Liver (tissue), 3 donors: ENCODE measurements at regions not wholly inside any gene's neighbourhood (a gene's known extent, or its start where the extent isn't known, plus 50 kb on each side); places are given as distances from the start of the nearest gene placed in this dataset.

Experiments used
- ATF3 ChIP-seq: IDR thresholded peaks from 2 replicates; pipeline ENCODE4 v1.6.1; 2016; ENCODE audit warnings: antibody characterized with exemption
- GABPA ChIP-seq, 2 donors: IDR thresholded peaks in 1 of 2; conservative IDR thresholded peaks in 1 of 2; 2 replicates each; pipeline ENCODE4 v1.6.1; 2016; ENCODE audit warnings: antibody characterized with exemption in 2 of 2, mild to moderate bottlenecking in 1 of 2, moderate library complexity in 1 of 2
- HNF4A ChIP-seq, 2 donors: conservative IDR thresholded peaks; 2 replicates each; pipeline ENCODE4 v1.6.1; 2016; ENCODE audit warnings: antibody characterized with exemption in 2 of 2, mild to moderate bottlenecking in 2 of 2
- JUND ChIP-seq, 2 donors: IDR thresholded peaks; 2 replicates each; pipeline ENCODE4 v1.6.1; 2016; ENCODE audit warnings: antibody characterized with exemption in 2 of 2
- RXRA ChIP-seq, 2 donors: IDR thresholded peaks; 2 replicates each; pipeline ENCODE4 v1.6.1; 2017 to 2018; ENCODE audit warnings: antibody characterized with exemption in 2 of 2, mild to moderate bottlenecking in 1 of 2
- TF ChIP-seq, protein P1 (sequence below): fragments of 150-350 bp; IDR thresholded peaks from 2 replicates; pipeline ENCODE4 v1.5.1; 2017; ENCODE audit warnings: improper control_type of control experiment, low read depth, low read length; ENCODE audit not compliant: missing input control
- donor health status: healthy.
- donor health status: healthy.

GRCh38 chr6:43899830-43900229 lies 129.8 kb downstream of the VEGFA start:
- no peak for TF ChIP-seq GABPA (IDR thresholded peaks at IDR 0.05 in 1 of 2, conservative IDR thresholded peaks at IDR 0.05 in 1 of 2)
- TF ChIP-seq, protein P1, sequence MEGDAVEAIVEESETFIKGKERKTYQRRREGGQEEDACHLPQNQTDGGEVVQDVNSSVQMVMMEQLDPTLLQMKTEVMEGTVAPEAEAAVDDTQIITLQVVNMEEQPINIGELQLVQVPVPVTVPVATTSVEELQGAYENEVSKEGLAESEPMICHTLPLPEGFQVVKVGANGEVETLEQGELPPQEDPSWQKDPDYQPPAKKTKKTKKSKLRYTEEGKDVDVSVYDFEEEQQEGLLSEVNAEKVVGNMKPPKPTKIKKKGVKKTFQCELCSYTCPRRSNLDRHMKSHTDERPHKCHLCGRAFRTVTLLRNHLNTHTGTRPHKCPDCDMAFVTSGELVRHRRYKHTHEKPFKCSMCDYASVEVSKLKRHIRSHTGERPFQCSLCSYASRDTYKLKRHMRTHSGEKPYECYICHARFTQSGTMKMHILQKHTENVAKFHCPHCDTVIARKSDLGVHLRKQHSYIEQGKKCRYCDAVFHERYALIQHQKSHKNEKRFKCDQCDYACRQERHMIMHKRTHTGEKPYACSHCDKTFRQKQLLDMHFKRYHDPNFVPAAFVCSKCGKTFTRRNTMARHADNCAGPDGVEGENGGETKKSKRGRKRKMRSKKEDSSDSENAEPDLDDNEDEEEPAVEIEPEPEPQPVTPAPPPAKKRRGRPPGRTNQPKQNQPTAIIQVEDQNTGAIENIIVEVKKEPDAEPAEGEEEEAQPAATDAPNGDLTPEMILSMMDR, result no peak
- no peak for TF ChIP-seq HNF4A (conservative IDR thresholded peaks at IDR 0.05)
- no peak for TF ChIP-seq ATF3
- no peak for TF ChIP-seq RXRA (IDR thresholded peaks at IDR 0.05)
- TF ChIP-seq JUND (IDR thresholded peaks at IDR 0.05), result no peak
